GM20000 (cell line): ENCODE measurements at regions not wholly inside any gene's neighbourhood (a gene's known extent, or its start where the extent isn't known, plus 50 kb on each side); places are given as distances from the start of the nearest gene placed in this dataset.

Source experiments
- DNase-seq: peaks from one replicate; pipeline ENCODE4 v3.0.0; 2012; ENCODE audit warnings: low spot score
- CTCF ChIP-seq: IDR thresholded peaks from 2 replicates; pipeline ENCODE4 v1.5.1; 2012; ENCODE audit warnings: mild to moderate bottlenecking, control low read depth; ENCODE audit errors: extremely low read depth, missing control alignments

- no peak for DNase-seq
- no peak for TF ChIP-seq CTCF
These were observed 108.5 kb upstream of the CNTN1 start for GRCh38 chr12:40583743-40584142.

- DNase-seq: no peak
- no peak for TF ChIP-seq CTCF
These were observed 107.5 kb upstream of the CNTN1 start for GRCh38 chr12:40584763-40585162.

- TF ChIP-seq CTCF: no peak
- DNase-seq: no peak
These were observed 105.4 kb upstream of the CNTN1 start for GRCh38 chr12:40586823-40587222.

GRCh38 chr12:40587421-40587820 is 104.8 kb upstream of the CNTN1 start:
- DNase-seq: no peak
- no peak for TF ChIP-seq CTCF

- TF ChIP-seq CTCF: no peak
- DNase-seq: no peak
These were observed 104.3 kb upstream of the CNTN1 start for GRCh38 chr12:40587970-40588369.

GRCh38 chr12:40597133-40597532 is 95.1 kb upstream of the CNTN1 start:
- no peak for TF ChIP-seq CTCF
- DNase-seq: no peak

- TF ChIP-seq CTCF: no peak
- no peak for DNase-seq
These were observed 94.2 kb upstream of the CNTN1 start for GRCh38 chr12:40598073-40598472.
